HCT116 (cell line): ENCODE measurements at regions not wholly inside any gene's neighbourhood (a gene's known extent, or its start where the extent isn't known, plus 50 kb on each side); places are given as distances from the start of the nearest gene placed in this dataset.

Experiments used
- ATAC-seq: fragments of 200-7000 bp; cut with Tn5 transposase; 2 replicates; pipeline ENCODE4 v1.9.1; 2020; ENCODE audit warnings: mild to moderate bottlenecking, moderate library complexity
- BruUV-seq: library from RNA; stranded (reverse); fragments of 400-500 nt; replicated peaks from 2 replicates; lab custom pipeline; 2021; lab: Mats Ljungman, UMichigan
- CTCF ChIA-PET: fragments of 300-600 bp; sonication (Branson Sonifier 250); formaldehyde crosslinking; loops from one replicate; lab custom pipeline; 2021; ENCODE audit warnings: antibody characterized with exemption; lab: Charles Lee
- POLR2A ChIA-PET: fragments of 300-600, 350-600 bp; sonication (Branson Sonifier 250); formaldehyde crosslinking; loops from one replicate; lab custom pipeline; 2021; ENCODE audit warnings: antibody characterized with exemption; lab: Charles Lee
- RAD21 ChIA-PET, 2 experiments: fragments of 300-600 bp; sonication (Branson Sonifier 250); formaldehyde crosslinking; loops; one replicate each; lab custom pipeline; 2023; ENCODE audit warnings: low total read pairs in 2 of 2; ENCODE audit not compliant: uncharacterized antibody in 2 of 2, unreplicated experiment in 2 of 2, low non-redundant PET in 1 of 2; lab: Charles Lee
- DNase-seq: peaks from one replicate; pipeline ENCODE4 v3.0.0-alpha.2; 2010; ENCODE audit warnings: low read depth, low spot score
- H2AFZ ChIP-seq: fragments of 200-600 bp; shearing (Covaris generic), sonication (generic); 2 replicates; pipeline ENCODE4 v1.6.1; 2017; ENCODE audit warnings: low read depth, mixed run types, mixed read lengths, antibody characterized with exemption, low read length; ENCODE audit not compliant: poor library complexity, severe bottlenecking
- H3K27ac ChIP-seq: 2 replicates; pipeline ENCODE4 v1.5.1; 2012; ENCODE audit warnings: low read depth, low read length
- H3K27me3 ChIP-seq: fragments of 200-600 bp; sonication (generic); 2 replicates; pipeline ENCODE4 v1.6.1; 2016; ENCODE audit warnings: mixed run types, low read length, mixed read lengths; ENCODE audit not compliant: insufficient read depth
- H3K36me3 ChIP-seq, 2 experiments: fragments of 200-500 bp in 1 of 2; fragments of 200-600 bp in 1 of 2; sonication (Bioruptor generic) in 1 of 2; sonication (generic) in 1 of 2; 2 replicates each; pipeline versions ENCODE4 v1.5.1 to v1.6.1; 2014 to 2016; ENCODE audit warnings: low read length in 2 of 2, inconsistent platforms in 1 of 2, mixed read lengths in 1 of 2, mixed run types in 1 of 2; ENCODE audit not compliant: insufficient read depth in 2 of 2, control insufficient read depth in 1 of 2
- H3K4me1 ChIP-seq, 2 experiments: fragments of 200-600 bp in 1 of 2; sonication (generic) in 1 of 2; 2 replicates each; pipeline versions ENCODE4 v1.5.1 to v1.6.1; 2012 to 2017; ENCODE audit warnings: low read length in 2 of 2, inconsistent platforms in 1 of 2, mild to moderate bottlenecking in 1 of 2, mixed read lengths in 1 of 2, mixed run types in 1 of 2, moderate library complexity in 1 of 2; ENCODE audit not compliant: insufficient read depth in 2 of 2, control insufficient read depth in 1 of 2
- H3K4me2 ChIP-seq: fragments of 200-600 bp; sonication (generic); 2 replicates; pipeline ENCODE4 v1.6.1; 2017; ENCODE audit warnings: mixed run types, low read length, mixed read lengths
- H3K4me3 ChIP-seq, 2 experiments: fragments of 200-600 bp in 1 of 2; sonication (generic) in 1 of 2; replicated peaks in 1 of 2; 2 replicates each; pipeline ENCODE4 v1.5.1; 2011 to 2016; ENCODE audit warnings: low read length in 2 of 2, control low read depth in 1 of 2, low read depth in 1 of 2, mild to moderate bottlenecking in 1 of 2, mixed read lengths in 1 of 2, mixed run types in 1 of 2
- H3K79me2 ChIP-seq: fragments of 200-600 bp; sonication (generic); 2 replicates; pipeline ENCODE4 v1.6.1; 2017; ENCODE audit warnings: mild to moderate bottlenecking, mixed run types, low read length, moderate library complexity, mixed read lengths; ENCODE audit not compliant: insufficient read depth
- H3K9ac ChIP-seq: fragments of 200-600 bp; sonication (generic); 2 replicates; pipeline ENCODE4 v1.6.1; 2016; ENCODE audit warnings: low read length, mixed read lengths
- H3K9me2 ChIP-seq: fragments of 200-600 bp; sonication (generic), shearing (Covaris generic); 2 replicates; pipeline ENCODE4 v1.6.1; 2017; ENCODE audit warnings: mixed run types, mild to moderate bottlenecking, moderate library complexity; ENCODE audit not compliant: insufficient read depth
- H3K9me3 ChIP-seq, 2 experiments: fragments of 200-500 bp in 1 of 2; fragments of 200-600 bp in 1 of 2; sonication (Bioruptor generic) in 1 of 2; sonication (generic) in 1 of 2; 2 replicates each; pipeline ENCODE4 v1.6.1; 2014 to 2017; ENCODE audit warnings: low read length in 2 of 2, mixed read lengths in 2 of 2, inconsistent platforms in 1 of 2, low read depth in 1 of 2, mild to moderate bottlenecking in 1 of 2, mixed run types in 1 of 2, moderate library complexity in 1 of 2; ENCODE audit not compliant: control insufficient read depth in 1 of 2, insufficient read depth in 1 of 2
- H4K20me1 ChIP-seq: fragments of 200-600 bp; sonication (generic), shearing (Covaris generic); 2 replicates; pipeline ENCODE4 v1.6.1; 2017; ENCODE audit warnings: mixed run types, mild to moderate bottlenecking, moderate library complexity; ENCODE audit not compliant: insufficient read depth
- ATF3 ChIP-seq: IDR thresholded peaks from 2 replicates; pipeline ENCODE4 v1.6.1; 2012
- EGR1 ChIP-seq: IDR thresholded peaks from 2 replicates; pipeline ENCODE4 v1.6.1; 2012; ENCODE audit warnings: low read depth
- ELF1 ChIP-seq: IDR thresholded peaks from 2 replicates; pipeline ENCODE4 v1.6.1; 2012; ENCODE audit warnings: low read depth, borderline replicate concordance
- EZH2 ChIP-seq: fragments of 200-600 bp; sonication (generic); IDR thresholded peaks from 2 replicates; pipeline ENCODE4 v1.6.1; 2017; ENCODE audit warnings: antibody characterized with exemption, mixed run types
- FOSL1 ChIP-seq: IDR thresholded peaks from 2 replicates; pipeline ENCODE4 v1.6.1; 2012; ENCODE audit warnings: low read depth
- JUND ChIP-seq: IDR thresholded peaks from 2 replicates; pipeline ENCODE4 v1.6.1; 2012
- SP1 ChIP-seq: IDR thresholded peaks from 2 replicates; pipeline ENCODE4 v1.6.1; 2012; ENCODE audit warnings: low read depth
- ZFX ChIP-seq: fragments of 450-650 bp; IDR thresholded peaks from 2 replicates; pipeline ENCODE4 v1.6.1; 2017
- ZNF274 ChIP-seq: fragments of 200-500 bp; sonication (Bioruptor generic); IDR thresholded peaks from 2 replicates; pipeline ENCODE4 v1.6.1; 2014; ENCODE audit warnings: mild to moderate bottlenecking, low read depth, low read length, inconsistent platforms
- intact Hi-C: fragments of 100-400 bp; cut with micrococcal nuclease; formaldehyde crosslinking; loops from 2 replicates; pipeline ENCODE4 v1.10.0; 2022
- TF ChIP-seq, protein P1 (sequence below): IDR thresholded peaks from 2 replicates; pipeline ENCODE4 v1.6.1; 2011; ENCODE audit warnings: mild to moderate bottlenecking, low read length, moderate library complexity; ENCODE audit not compliant: insufficient replicate concordance; ENCODE audit errors: extremely low read depth

- DNase-seq: no peak
- H3K27me3 ChIP-seq: no peaks in the 10 kb centered on the region
- H3K9ac ChIP-seq: no peak overlapping the region
- POLR2A ChIA-PET: no interaction called here
- no TSS peak for BruUV-seq
- intact Hi-C loops: no loop called here
- TF ChIP-seq EGR1 (no peak), JUND (no peak), ELF1 (no peak), FOSL1 (no peak), ATF3 (no peak), ZFX (no peak), SP1 (no peak), ZNF274 (no peak), EZH2 (no peak)
- TF ChIP-seq, protein P1, sequence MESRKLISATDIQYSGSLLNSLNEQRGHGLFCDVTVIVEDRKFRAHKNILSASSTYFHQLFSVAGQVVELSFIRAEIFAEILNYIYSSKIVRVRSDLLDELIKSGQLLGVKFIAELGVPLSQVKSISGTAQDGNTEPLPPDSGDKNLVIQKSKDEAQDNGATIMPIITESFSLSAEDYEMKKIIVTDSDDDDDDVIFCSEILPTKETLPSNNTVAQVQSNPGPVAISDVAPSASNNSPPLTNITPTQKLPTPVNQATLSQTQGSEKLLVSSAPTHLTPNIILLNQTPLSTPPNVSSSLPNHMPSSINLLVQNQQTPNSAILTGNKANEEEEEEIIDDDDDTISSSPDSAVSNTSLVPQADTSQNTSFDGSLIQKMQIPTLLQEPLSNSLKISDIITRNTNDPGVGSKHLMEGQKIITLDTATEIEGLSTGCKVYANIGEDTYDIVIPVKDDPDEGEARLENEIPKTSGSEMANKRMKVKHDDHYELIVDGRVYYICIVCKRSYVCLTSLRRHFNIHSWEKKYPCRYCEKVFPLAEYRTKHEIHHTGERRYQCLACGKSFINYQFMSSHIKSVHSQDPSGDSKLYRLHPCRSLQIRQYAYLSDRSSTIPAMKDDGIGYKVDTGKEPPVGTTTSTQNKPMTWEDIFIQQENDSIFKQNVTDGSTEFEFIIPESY: no peak
- H3K9me2 ChIP-seq: no peaks in the 10 kb centered on the region
- H3K9me3 ChIP-seq: no peaks in the 10 kb centered on the region; a peak in 1 of 4 replicates
- H3K79me2 ChIP-seq: no peaks in the 10 kb centered on the region
- RAD21 ChIA-PET: no interaction called here
- CTCF ChIA-PET: no interaction called here
- H3K27ac ChIP-seq: no peak overlapping the region
- no peak overlapping the region for H2AFZ ChIP-seq
- no peak for ATAC-seq
- no peaks in the 10 kb centered on the region for H3K4me1 ChIP-seq
- H3K4me3 ChIP-seq: no peak overlapping the region
- no peaks in the 10 kb centered on the region for H3K36me3 ChIP-seq
- H3K4me2 ChIP-seq: no peak overlapping the region
- no peaks in the 10 kb centered on the region for H4K20me1 ChIP-seq
Measured at GRCh38 chr2:67057901-67058703, 339.0 kb upstream of the ETAA1 start.
